ENCODE measurements at regions not wholly inside any gene's neighbourhood (a gene's known extent, or its start where the extent isn't known, plus 50 kb on each side); places are given as distances from the start of the nearest gene placed in this dataset.
"Not testable (repeated sequence)": the region's sequence is repeated elsewhere in the genome, so short reads cannot be mapped to it uniquely, and the experiment has no call there.

- H3K27ac ChIP-seq = no peak overlapping the region
- no peak for DNase-seq (ENCODE audit: low read depth, low spot score)
These were observed 785.5 kb upstream of the RAB6C start for GRCh38 chr2:129193961-129194360.

GRCh38 chr2:129199501-129199900, 780.0 kb upstream of the RAB6C start:
- H3K27ac ChIP-seq = no peak overlapping the region
- DNase-seq (ENCODE audit: low read depth, low spot score) = no peak

GRCh38 chr2:129201696-129202095, 777.8 kb upstream of the RAB6C start:
- DNase-seq (ENCODE audit: low read depth, low spot score) = no peak
- no peak overlapping the region for H3K27ac ChIP-seq

- H3K27ac ChIP-seq = no peak overlapping the region
- DNase-seq (ENCODE audit: low read depth, low spot score) = no peak
These were observed 776.1 kb upstream of the RAB6C start for GRCh38 chr2:129203331-129203730.

- not testable (repeated sequence) for H3K27ac ChIP-seq; DNase-seq (ENCODE audit: low read depth, low spot score)
These were observed 774.9 kb upstream of the RAB6C start for GRCh38 chr2:129204581-129204980.

- no peak overlapping the region for H3K27ac ChIP-seq
- DNase-seq (ENCODE audit: low read depth, low spot score) = no peak
These were observed 774.3 kb upstream of the RAB6C start for GRCh38 chr2:129205176-129205575.

- no peak for DNase-seq (ENCODE audit: low read depth, low spot score)
These were observed 773.7 kb upstream of the RAB6C start for GRCh38 chr2:129205766-129206165.

GRCh38 chr2:129212299-129212958, 767.0 kb upstream of the RAB6C start:
- DNase-seq (ENCODE audit: low read depth, low spot score) = no peak
- H3K27ac ChIP-seq = no peak overlapping the region

More at GRCh38 chr2:129205766-129206165, 773.7 kb upstream of the RAB6C start:
- no peak overlapping the region for H3K27ac ChIP-seq

- no peak overlapping the region for H3K27ac ChIP-seq
- no peak for DNase-seq (ENCODE audit: low read depth, low spot score)
These were observed 755.4 kb upstream of the RAB6C start for GRCh38 chr2:129224022-129224421.

GRCh38 chr2:129224486-129224885, 755.0 kb upstream of the RAB6C start:
- no peak overlapping the region for H3K27ac ChIP-seq
- DNase-seq (ENCODE audit: low read depth, low spot score) = no peak

GRCh38 chr2:129229196-129229595, 750.3 kb upstream of the RAB6C start:
- no peak for DNase-seq (ENCODE audit: low read depth, low spot score)
- no peak overlapping the region for H3K27ac ChIP-seq

- peak; percentile 6 for DNase-seq (ENCODE audit: low read depth, low spot score)
- H3K27ac ChIP-seq = no peak overlapping the region
These were observed 749.5 kb upstream of the RAB6C start for GRCh38 chr2:129229830-129230441.

GRCh38 chr2:129231924-129232323, 747.5 kb upstream of the RAB6C start:
- no peak overlapping the region for H3K27ac ChIP-seq
- no peak for DNase-seq (ENCODE audit: low read depth, low spot score)

GRCh38 chr2:129233166-129233565, 746.3 kb upstream of the RAB6C start:
- DNase-seq (ENCODE audit: low read depth, low spot score) = no peak
- no peak overlapping the region for H3K27ac ChIP-seq

GRCh38 chr2:129233751-129234406, 745.6 kb upstream of the RAB6C start:
- DNase-seq (ENCODE audit: low read depth, low spot score) = peak; percentile 10
- H3K27ac ChIP-seq = no peak overlapping the region

GRCh38 chr2:129236601-129237000, 742.9 kb upstream of the RAB6C start:
- H3K27ac ChIP-seq = no peak overlapping the region
- DNase-seq (ENCODE audit: low read depth, low spot score) = no peak

- DNase-seq (ENCODE audit: low read depth, low spot score) = peak; percentile 78
- H3K27ac ChIP-seq = no peak overlapping the region
These were observed 741.3 kb upstream of the RAB6C start for GRCh38 chr2:129237966-129238725.

GRCh38 chr2:129239141-129239540, 740.3 kb upstream of the RAB6C start:
- no peak overlapping the region for H3K27ac ChIP-seq
- DNase-seq (ENCODE audit: low read depth, low spot score) = no peak

GRCh38 chr2:129240061-129240460, 739.4 kb upstream of the RAB6C start:
- no peak overlapping the region for H3K27ac ChIP-seq
- no peak for DNase-seq (ENCODE audit: low read depth, low spot score)

- no peak for DNase-seq (ENCODE audit: low read depth, low spot score)
- H3K27ac ChIP-seq = no peak overlapping the region
These were observed 737.2 kb upstream of the RAB6C start for GRCh38 chr2:129242269-129242668.

GRCh38 chr2:129247751-129248150, 731.7 kb upstream of the RAB6C start:
- no peak overlapping the region for H3K27ac ChIP-seq
- DNase-seq (ENCODE audit: low read depth, low spot score) = no peak

Data from epithelial cell of prostate (primary cell).